MCF 10A (cell line): ENCODE measurements at regions not wholly inside any gene's neighbourhood (a gene's known extent, or its start where the extent isn't known, plus 50 kb on each side); places are given as distances from the start of the nearest gene placed in this dataset.

Experiments
- BruUV-seq: library from RNA; stranded (reverse); fragments of 400-500 nt; replicated peaks from 2 replicates; lab custom pipeline; 2021; lab: Mats Ljungman, UMichigan
- CTCF ChIA-PET: fragments of 300-600 bp; sonication (Branson Sonifier 250); formaldehyde crosslinking; extraction: SDS; loops from one replicate; lab custom pipeline; 2021; ENCODE audit warnings: antibody characterized with exemption, inconsistent platforms; lab: Yijun Ruan, JAX
- POLR2A ChIA-PET: fragments of 300-600, 350-650 bp; sonication (Branson Sonifier 250); formaldehyde crosslinking; extraction: SDS; loops from one replicate; lab custom pipeline; 2020; ENCODE audit warnings: antibody characterized with exemption, inconsistent platforms; lab: Yijun Ruan, JAX
- DNase-seq: peaks from one replicate; pipeline ENCODE4 v3.0.0-alpha.2; 2018; ENCODE audit not compliant: unreplicated experiment
- H3K27ac Mint-ChIP-seq: one replicate; pipeline ENCODE4 v1.8.0; 2022; ENCODE audit warnings: mild to moderate bottlenecking, low read depth, mixed read lengths; ENCODE audit not compliant: unreplicated experiment
- H3K27me3 Mint-ChIP-seq: one replicate; pipeline ENCODE4 v1.8.0; 2022; ENCODE audit warnings: mixed read lengths; ENCODE audit not compliant: insufficient read depth, unreplicated experiment
- H3K36me3 Mint-ChIP-seq: one replicate; pipeline ENCODE4 v1.8.0; 2022; ENCODE audit warnings: mild to moderate bottlenecking, moderate library complexity, mixed read lengths; ENCODE audit not compliant: insufficient read depth, unreplicated experiment
- H3K4me1 Mint-ChIP-seq: one replicate; pipeline ENCODE4 v1.8.0; 2022; ENCODE audit warnings: mixed read lengths; ENCODE audit not compliant: insufficient read depth, unreplicated experiment
- H3K4me3 Mint-ChIP-seq: one replicate; pipeline ENCODE4 v1.8.0; 2022; ENCODE audit warnings: mild to moderate bottlenecking, moderate library complexity, mixed read lengths; ENCODE audit not compliant: unreplicated experiment
- H3K9me3 Mint-ChIP-seq: one replicate; pipeline ENCODE4 v1.8.0; 2022; ENCODE audit warnings: mixed read lengths; ENCODE audit not compliant: unreplicated experiment
- CTCF ChIP-seq: fragments of 200-600 bp; IDR thresholded peaks from one replicate; pipeline ENCODE4 v1.8.0; 2022; ENCODE audit warnings: antibody characterized with exemption, mild to moderate bottlenecking; ENCODE audit not compliant: unreplicated experiment
- intact Hi-C: fragments of 100-400 bp; cut with micrococcal nuclease; formaldehyde crosslinking; loops from 2 replicates; pipeline ENCODE4 v1.14.1; 2022

GRCh38 chr1:207243442-207244408, 77.8 kb upstream of the CD55 start:
- H3K4me1 Mint-ChIP-seq: peaks cover 31% of the 10 kb centered on the region
- intact Hi-C loops: no loop called here
- no peaks in the 10 kb centered on the region for H3K9me3 Mint-ChIP-seq
- no peak overlapping the region for H3K4me3 Mint-ChIP-seq
- no peaks in the 10 kb centered on the region for H3K36me3 Mint-ChIP-seq
- peak; percentile 3 for TF ChIP-seq CTCF
- DNase-seq: no peak
- H3K27ac Mint-ChIP-seq: no peak overlapping the region
- BruUV-seq: no TSS peak
- no peaks in the 10 kb centered on the region for H3K27me3 Mint-ChIP-seq
- POLR2A ChIA-PET: interaction anchor here (0.6 to 1.1 kb wide), 5 partner anchors 8 to 91 kb away, joined by 3 to 4 read pairs (median 3); no protein-coding TSS in a partner anchor
- CTCF ChIA-PET: interaction anchor here (0.6 to 1.5 kb wide), 7 partner anchors 9 to 235 kb away, joined by 3 to 5 read pairs (median 4); no protein-coding TSS in a partner anchor

GRCh38 chr1:207244409-207244801, 77.1 kb upstream of the CD55 start:
- intact Hi-C loops: no loop called here
- H3K9me3 Mint-ChIP-seq: no peaks in the 10 kb centered on the region
- TF ChIP-seq CTCF: no peak
- no peak for DNase-seq
- CTCF ChIA-PET: interaction anchor here (0.6 to 1.5 kb wide), 6 partner anchors 10 to 235 kb away, joined by 3 to 5 read pairs (median 4); no protein-coding TSS in a partner anchor
- H3K27ac Mint-ChIP-seq: no peak overlapping the region
- POLR2A ChIA-PET: interaction anchor here (0.6 to 1.1 kb wide), 3 partner anchors 11 to 92 kb away, joined by 3 to 4 read pairs (median 4); no protein-coding TSS in a partner anchor
- no peak overlapping the region for H3K4me3 Mint-ChIP-seq
- BruUV-seq: no TSS peak
- H3K27me3 Mint-ChIP-seq: no peaks in the 10 kb centered on the region
- H3K36me3 Mint-ChIP-seq: no peaks in the 10 kb centered on the region
- H3K4me1 Mint-ChIP-seq: peaks cover 31% of the 10 kb centered on the region

- H3K36me3 Mint-ChIP-seq: peaks cover 5% of the 10 kb centered on the region
- BruUV-seq: no TSS peak
Observed at GRCh38 chr1:207245124-207245523, 76.4 kb upstream of the CD55 start.

More at GRCh38 chr1:207245124-207245523, 76.4 kb upstream of the CD55 start:
- DNase-seq: no peak
- Mint-ChIP-seq H3K4me3 (no peak overlapping the region), H3K4me1 (peaks cover 24% of the 10 kb centered on the region), H3K27me3 (no peaks in the 10 kb centered on the region), H3K9me3 (no peaks in the 10 kb centered on the region), H3K27ac (no peak overlapping the region)
- no peak for TF ChIP-seq CTCF
- POLR2A ChIA-PET: interaction anchor here (1.3 kb wide), 1 partner anchor 76 kb away, joined by 3 read pairs; the partner anchor contains the start of gene CD55
- intact Hi-C loops: no loop called here
- CTCF ChIA-PET: interaction anchor here (1.1 to 1.5 kb wide), 3 partner anchors 10 to 148 kb away, joined by 4 to 5 read pairs (median 4); no protein-coding TSS in a partner anchor
